HG02571 (cell line): ENCODE measurements at regions not wholly inside any gene's neighbourhood (a gene's known extent, or its start where the extent isn't known, plus 50 kb on each side); places are given as distances from the start of the nearest gene placed in this dataset.

Source experiments
- ATAC-seq: cut with Tn5 transposase; IDR thresholded peaks from one replicate; pipeline ENCODE4 v1.9.1; 2021; ENCODE audit warnings: mild to moderate bottlenecking, moderate library complexity; ENCODE audit not compliant: unreplicated experiment

DNA sequence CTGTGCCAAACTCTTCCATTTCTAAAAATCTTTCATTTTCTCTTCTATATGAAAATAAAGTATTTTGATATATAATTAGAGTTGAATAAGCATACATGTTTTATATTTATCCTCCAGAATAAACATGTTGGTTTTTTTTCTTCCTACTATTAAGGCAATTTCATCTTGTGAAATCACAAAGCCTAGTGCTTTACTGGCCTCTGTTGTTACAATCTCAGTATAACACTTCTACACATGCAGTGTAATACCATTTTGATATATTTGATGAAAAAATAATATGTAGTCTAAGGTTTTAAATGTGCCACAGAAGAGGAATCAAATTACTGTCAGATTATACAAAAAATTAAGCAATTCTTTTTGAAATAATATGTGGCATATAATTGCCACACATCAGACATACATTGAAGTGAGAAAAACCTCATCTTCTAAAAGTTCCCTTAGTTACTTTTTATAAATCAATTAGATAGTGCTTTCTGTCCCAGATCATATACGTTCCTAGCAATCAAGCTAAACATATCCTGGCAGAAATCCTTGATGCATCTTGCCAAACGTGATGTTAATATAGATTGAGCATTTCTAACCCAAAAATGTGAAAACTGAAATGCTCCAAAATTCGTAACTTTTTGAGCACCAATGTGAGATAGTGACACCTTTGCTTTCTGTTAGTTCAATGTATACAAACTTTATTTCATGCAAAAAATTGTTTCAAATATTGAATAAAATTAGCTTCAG lies 225.1 kb upstream of the MANEA start:
- no peak for ATAC-seq

DNA sequence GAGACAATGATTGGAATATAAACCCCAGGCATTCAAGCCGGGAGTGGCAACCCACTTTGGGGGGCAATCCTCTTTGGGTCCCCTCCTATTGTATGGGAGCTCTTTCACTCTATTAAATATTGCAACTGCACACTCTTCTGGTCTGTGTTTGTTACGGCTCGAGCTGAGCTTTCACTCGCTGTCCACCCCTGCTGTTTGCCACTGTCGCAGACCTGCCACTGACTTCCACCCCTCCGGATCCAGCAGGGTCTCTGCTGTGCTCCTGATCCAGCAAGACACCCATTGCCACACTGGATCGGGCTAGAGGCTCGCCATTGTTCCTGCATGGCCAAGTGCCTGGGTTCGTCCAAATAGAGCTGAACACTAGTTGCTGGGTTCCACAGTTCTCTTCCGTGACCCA lies 222.8 kb upstream of the MANEA start:
- ATAC-seq = no peak

DNA sequence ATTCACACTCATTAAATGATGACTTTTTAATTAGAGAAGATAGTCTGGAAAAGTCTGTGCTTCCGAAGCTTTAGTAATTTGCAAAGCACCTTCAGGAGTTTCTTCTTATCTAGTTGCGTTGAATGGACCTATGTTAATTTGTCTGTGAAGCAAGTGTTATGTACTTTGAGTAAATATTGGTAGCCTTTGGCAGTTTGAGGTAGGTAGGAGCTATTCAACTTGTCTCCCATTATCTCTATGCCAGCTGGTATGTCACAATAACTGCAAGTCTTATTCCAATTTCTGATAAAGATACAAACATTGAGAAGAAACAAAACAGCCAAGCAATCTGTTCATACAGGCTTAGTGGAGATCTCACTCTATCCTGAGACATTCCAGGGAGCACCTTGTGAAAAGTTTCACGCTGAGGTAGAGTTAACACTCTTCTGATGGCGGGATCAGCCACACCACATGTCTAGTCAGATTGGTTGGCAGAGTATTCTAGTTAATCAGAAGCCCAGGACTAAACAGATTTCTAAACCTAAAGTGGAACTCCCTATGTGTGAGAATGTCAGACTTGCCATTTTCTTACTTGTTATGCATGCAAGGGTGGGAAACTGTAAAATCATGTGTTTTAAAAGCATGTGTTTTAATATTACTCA lies 219.8 kb upstream of the MANEA start:
- ATAC-seq = no peak

DNA sequence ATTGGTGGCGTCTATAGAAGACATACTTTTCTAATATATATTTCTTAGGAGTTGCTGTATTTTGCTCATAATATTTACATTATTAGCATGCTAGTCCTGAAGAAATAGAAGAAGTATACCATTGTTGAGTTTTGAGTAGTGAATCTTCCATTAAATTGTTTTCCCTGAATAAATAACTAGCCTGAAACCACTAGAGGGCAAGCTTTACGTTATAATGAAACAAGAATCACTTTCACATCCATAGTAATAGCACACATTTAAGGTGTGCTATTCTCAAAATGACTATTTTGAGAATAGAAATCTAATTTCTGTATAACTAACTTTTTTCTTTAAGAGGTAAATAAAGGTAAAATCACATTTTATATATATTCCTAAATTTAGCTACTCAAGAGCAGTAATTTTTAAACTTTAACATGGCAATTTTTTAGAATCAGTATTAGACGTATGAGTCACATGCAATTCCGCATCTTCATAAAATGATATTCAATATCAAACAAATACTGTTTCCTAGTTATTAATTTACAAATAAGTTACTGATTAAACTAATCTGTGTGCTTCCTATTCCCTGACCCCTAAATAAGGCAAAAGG lies 213.2 kb upstream of the MANEA start:
- peak; percentile 79 for ATAC-seq

DNA sequence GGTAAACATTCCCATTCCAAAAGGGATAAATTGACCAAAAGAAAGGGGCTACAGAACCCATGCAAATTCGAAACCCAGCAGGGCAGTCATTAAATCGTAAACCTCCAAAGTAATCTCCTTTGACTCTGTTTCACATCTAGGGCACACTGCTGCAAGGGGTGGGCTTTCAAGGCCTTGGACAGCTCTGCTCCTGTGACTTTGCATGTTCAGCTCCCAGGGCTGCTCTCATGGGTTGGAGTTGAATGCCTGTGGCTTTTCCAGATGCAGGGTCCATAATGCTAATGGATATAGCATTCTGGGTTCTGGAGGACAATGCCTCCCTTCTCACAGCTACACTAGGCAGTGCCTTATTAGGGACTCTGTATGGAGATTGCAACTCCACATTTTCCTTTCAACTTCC lies 211.9 kb upstream of the MANEA start:
- no peak for ATAC-seq

DNA sequence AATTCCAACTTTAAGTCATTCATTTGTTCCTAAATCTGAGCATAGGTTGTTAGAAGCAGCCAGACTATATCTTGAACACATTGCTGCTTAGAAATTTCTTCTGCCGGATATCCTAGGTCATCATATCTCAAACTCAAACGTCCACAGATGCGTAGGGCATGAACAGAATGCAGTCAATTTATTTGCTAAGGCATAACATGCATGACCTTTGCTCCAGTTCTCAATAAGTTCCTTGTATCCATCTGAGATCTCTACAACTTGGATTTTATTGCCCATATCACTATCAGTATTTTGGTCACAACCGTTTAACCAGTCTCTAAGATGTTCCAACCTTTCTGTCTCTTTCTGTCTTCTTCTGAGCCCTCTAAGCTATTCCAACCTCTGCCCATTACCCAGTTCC lies 210.9 kb upstream of the MANEA start:
- ATAC-seq = no peak

DNA sequence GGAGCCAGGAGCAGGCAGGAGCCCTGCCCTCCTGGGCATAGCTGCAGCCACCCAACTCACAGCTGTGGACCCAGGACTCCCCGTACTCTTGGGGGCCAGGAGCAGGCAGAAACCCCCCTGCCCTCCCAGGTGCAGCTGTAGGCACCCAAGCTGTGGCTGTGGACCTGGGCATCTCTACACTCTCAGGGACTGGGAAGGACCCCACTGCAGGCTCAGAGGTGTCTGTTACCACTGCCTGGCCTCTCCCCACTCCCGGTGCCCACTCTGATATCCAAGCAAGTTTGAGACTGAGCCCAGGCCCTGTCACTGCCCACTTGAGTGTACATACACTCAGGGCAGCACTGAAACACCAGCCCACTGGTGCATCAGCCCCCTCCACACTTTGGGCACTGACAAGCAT lies 193.5 kb upstream of the MANEA start:
- ATAC-seq = no peak

DNA sequence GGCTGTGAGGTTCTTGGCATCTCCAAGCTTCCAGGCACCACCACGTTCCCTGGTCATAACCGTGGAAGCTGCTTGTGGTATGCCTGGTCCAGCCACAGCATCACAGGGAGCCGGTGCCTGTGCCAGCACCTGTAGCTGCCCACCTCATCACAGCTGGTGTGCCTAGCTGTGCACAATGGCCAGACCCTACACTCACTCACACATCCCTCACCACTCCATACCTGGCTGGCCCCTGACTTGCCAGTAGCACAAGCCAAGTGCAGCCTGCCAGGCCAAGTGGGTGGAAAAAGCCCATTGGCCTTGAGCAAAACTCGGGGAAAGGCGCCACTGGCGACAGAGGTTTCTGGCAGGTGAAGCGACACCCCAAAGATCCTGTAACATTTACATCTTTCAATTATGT lies 192.3 kb upstream of the MANEA start:
- no peak for ATAC-seq

DNA sequence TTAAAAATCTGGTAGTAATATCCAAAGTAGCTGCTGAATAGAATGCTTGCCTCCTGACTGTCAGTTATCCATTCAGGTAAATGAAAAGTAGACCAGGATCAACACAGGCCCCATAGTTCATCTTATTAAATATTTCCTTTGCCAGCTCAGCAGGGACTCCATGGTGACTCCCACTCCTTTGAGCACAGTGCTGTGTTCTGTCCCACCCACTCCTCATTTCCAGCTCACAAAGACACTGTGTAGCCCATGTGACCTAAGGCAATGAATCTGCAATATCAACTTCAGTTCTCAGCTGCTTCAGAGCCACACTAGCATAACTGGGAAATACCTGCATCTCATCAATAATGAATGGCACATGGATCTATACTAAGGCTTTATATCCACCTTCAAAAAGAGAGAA lies 189.5 kb upstream of the MANEA start:
- ATAC-seq = no peak

DNA sequence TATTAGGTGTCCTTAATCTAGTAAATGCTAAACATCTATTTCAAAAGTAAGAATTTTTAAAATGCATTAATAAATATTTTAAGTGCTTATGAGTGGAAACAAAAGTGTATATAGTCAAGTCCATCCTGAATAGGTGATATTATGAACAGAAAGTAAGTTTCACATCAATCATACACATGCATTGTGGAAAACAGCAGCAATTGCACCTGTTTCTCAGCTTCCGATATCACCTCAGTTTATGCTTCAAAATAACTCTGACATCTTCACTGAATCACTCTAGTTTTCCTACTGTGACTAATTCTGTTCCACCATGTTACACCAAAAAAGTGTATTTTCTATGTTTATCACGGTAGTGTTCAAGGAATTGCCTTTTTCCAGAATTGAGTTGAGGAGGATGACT lies 172.6 kb upstream of the MANEA start:
- no peak for ATAC-seq

DNA sequence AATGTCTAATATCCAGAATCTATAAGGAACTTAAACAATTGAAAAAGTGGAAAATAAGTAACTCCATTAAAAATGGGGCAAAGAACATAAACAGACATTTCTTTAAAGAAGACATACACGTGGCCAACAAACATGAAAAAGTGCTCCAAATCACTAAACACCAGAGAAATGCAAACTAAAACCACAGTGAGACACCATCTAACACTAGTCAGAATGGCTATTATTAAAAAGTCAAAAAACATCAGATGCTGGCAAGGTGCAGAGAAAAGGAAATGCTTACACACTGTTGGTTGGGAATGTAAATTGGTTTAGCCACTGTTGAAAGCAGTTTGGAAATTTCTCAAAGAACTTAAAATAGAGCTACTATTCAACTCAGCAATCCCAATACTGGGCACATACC lies 169.2 kb upstream of the MANEA start:
- no peak for ATAC-seq

DNA sequence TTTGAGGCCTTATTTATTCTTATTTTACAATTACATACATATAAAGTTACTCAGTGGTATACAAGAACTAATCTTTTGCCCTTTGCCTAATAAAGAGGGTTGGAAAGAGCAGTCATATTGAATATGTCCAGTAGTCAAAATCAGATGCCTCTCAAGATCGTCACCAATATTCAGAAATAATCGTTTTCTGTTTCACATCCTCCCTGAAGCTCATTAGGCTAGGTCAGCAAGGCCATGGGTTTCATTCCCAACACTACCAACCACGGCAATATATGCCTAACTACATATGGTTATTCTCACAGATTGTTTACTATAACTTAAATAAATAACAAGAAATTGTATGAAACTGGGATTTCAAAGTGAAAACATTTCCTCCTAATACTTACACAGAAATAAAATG lies 167.2 kb upstream of the MANEA start:
- ATAC-seq = no peak

DNA sequence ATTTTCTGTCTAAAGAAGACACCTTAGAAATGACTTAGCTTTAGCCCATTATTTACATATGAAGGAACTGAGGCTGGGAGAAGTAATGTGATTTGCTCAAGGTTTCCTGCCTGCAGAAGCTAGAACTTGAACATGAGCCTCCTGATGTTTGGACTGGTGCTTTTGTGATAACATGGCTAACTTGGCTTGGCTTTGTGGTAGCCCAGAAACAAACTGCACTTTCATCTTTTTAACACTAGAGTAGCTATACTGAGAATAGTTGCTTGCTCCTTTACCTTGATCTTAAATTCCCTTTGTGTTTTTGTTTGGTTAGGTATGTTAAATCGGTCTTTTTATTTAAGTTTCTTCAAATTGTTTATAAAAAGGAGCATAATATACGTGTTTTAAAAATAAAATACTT lies 163.5 kb upstream of the MANEA start:
- ATAC-seq = no peak

DNA sequence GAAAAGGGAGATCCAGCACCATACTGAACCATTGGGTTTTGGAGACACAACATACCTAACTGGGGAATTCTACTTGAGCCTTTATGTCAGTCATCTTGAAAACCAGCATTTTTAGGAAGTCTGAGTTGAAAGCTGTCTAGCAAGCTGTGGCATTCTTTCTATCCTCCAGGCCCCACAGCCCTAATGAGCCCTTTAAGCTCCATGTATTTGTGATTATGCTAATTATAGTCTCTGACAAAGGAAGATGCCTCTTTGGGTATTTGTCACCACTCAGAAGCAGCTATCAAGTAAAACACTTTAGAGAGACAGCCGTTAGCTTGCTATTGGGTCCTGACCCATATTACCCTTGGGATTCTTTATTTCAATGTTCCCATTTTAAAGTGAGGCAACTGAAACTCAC lies 159.5 kb upstream of the MANEA start:
- ATAC-seq = no peak

DNA sequence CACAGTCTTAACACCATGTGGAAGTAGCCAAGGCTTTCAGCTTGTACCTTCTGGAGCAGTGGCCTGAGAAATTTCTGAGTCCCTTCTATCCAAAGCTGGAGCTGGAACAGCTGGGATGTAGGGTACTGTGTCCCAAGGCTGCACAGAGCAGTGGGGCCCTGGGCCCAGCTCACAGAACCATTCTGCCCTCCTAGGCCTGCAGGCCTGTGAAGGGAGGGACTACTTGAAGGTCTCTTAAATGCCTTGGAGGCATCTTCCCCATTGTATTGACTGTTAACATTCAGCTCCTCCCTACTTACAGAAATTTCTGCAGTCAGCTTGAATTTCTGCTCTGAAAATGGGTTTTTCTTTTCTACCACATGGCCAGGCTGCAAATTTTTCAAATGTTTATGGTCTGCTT lies 156.5 kb upstream of the MANEA start:
- no peak for ATAC-seq

DNA sequence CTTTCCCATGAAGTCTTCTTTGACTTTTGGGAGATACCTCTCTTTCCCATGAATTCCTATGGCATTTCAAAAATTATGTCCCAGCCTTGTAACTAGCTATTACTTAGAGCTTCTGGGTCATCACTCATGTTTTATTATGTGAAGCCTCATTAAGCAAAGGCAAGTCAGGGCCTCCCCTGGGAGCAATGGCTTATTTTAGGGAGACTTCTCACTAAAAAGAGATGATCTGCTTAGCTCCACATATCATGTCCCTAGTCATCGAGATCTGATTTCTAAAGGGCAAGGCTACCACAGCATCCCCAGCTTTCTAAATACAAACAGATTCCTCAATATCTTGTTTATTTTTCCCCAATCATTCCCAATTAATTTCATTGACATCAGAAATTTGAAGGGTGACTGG lies 154.0 kb upstream of the MANEA start:
- no peak for ATAC-seq

DNA sequence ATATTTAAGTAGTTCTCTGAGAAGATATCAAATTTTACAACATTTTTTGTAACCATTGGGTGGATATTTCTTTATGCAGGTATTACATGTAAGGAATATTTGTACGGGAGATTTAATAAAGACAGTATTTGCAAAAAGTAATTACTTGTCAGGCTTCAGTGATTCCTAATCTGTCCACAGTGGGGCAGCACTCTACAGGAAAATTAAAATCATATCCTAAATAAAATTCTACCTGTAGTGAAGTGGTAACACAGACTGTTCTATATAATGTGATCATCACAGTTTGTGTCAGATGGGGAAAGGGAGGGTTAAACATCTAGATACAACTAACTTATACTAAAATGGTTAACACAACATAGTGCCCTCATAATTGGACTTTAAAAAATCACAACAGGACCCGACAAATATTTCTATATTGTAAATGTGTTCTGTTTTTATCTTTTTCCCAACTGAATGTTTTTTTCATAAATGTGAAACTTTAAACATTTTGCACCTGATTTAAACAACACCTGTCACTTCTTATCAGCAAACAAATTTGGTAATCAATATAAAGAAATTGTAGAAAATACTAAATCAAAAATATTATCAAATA lies 145.6 kb upstream of the MANEA start:
- no peak for ATAC-seq

DNA sequence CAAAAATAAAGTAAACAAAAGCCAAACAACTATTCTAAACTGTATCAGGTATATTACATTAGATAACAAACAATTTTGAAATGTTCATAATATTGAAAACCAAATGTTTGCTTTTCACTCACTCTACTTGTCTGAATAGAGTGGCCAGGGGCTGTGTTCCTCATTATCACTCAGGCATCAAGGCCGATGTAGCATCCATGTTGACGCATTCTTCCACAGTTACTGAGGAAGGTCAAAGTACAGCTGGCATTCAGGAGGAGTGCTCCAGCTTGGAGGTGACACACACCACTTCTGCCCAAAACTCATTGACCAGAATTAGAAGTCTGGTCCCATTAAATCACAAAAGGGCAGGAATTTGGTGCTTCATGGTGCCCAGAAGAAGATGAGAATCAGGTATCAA lies 137.6 kb upstream of the MANEA start:
- ATAC-seq = no peak

DNA sequence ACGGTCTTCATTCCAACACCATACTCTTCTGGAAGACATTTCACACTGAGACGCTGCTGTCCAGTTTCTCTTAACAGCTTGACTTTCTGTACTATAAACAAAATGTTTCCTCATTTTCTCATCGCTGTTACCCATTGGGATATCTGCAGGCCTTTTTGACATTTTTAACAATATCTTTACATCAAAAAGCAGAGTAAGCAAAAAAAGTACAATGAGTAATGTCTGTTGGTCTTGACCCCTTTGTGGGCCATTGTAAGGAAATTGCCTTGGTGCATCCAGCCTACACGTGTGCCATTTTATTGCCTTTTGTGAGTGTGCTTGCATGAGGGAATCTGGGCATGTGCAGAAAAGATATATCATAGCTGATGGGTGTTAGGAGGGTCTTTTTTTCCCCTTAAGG lies 129.1 kb upstream of the MANEA start:
- ATAC-seq = no peak

DNA sequence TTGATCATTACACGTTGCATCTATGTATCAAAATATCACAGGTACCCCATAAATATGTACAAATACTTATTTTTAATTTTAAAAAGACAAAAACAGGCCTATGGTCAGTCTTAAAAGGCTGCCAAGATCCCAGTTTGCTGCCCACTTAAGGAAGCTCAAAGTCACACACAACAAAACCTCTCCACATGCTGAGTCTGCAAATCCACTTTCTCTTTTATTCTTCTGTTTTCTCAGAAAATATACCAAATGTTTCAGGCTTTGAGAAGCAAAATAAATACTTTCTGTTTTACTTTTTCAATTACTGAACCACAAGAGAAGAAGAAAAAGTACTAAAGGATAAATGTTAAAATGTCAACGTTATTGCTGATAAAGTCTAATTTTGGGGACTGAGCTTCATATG lies 107.8 kb upstream of the MANEA start:
- ATAC-seq = no peak

DNA sequence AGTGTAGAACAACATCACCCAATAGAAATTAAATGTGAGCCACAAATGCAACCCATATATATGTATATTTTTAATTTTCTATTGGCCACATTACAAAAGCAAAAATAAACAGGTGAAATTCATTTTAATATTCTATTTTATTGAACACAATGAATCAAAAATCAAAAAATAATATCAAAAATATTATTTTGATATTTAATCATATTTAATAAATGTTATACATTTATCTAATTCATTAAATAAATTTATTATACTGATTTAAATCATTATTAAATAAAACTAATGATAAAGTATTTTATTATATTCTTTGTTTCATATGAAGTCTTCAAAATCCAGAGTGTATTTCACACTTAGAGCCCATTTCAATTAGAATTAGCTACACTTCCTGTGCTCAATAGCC lies 98.4 kb upstream of the MANEA start:
- ATAC-seq = no peak

DNA sequence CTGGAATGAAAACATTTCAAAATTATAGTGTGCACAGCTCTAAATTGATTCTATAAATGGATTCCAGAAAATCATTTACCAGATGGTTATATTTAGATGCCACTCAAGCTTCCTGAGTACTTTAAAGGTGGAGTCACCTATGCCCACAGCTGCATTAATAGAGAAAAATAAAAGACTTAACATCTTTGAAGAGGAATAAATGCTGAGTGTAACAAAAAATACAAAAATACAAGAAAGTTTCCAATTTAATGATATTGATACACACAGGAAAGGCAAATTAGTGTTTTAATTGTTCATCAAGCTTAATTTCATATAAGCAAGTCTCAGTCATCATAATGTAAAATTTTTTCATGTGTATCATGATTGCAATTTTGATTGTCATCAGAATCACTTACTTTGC lies 89.5 kb upstream of the MANEA start:
- ATAC-seq = no peak
